ENCODE measurements at regions not wholly inside any gene's neighbourhood (a gene's known extent, or its start where the extent isn't known, plus 50 kb on each side); places are given as distances from the start of the nearest gene placed in this dataset.

- no peaks in the 10 kb centered on the region for H3K36me3 ChIP-seq (ENCODE audit: control insufficient read depth in 2 of 2, extremely low read depth in 1 of 2, insufficient read depth in 2 of 2, low read length in 2 of 2)
- no peak for TF ChIP-seq EZH2 (IDR thresholded peaks at IDR 0.05; ENCODE audit: low read length)
- no peak for TF ChIP-seq CTCF (optimal IDR thresholded peaks at IDR 0.05 in 1 of 3, IDR thresholded peaks at IDR 0.05 in 1 of 3, conservative IDR thresholded peaks at IDR 0.05 in 1 of 3; ENCODE audit: extremely low read depth in 1 of 3, insufficient read depth in 2 of 3, low read length in 3 of 3)
- no peaks in the 10 kb centered on the region for H3K27me3 ChIP-seq (ENCODE audit: control insufficient read depth, extremely low read depth, insufficient read depth, low read length)
- H3K27ac ChIP-seq (ENCODE audit: control insufficient read depth, insufficient read depth, low read length), result no peak overlapping the region
- no peak overlapping the region for H2AFZ ChIP-seq (ENCODE audit: control insufficient read depth, low read length)
- no peaks in the 10 kb centered on the region for H4K20me1 ChIP-seq (ENCODE audit: control insufficient read depth, extremely low read depth, insufficient read depth, low read length)
- H3K9me3 ChIP-seq (ENCODE audit: control insufficient read depth, low read depth, low read length), result no peaks in the 10 kb centered on the region
- DNase-seq (ENCODE audit: low read depth, low spot score) (no peak), FAIRE-seq (no peak)
- dilution Hi-C loops (cut with MboI; ENCODE audit: extremely low pct_ligation_motif_present, low sequenced_read_pairs), result no loop called here
- H3K9ac ChIP-seq (ENCODE audit: control insufficient read depth, extremely low read depth, insufficient read depth, low read length), result no peak overlapping the region
- H3K4me2 ChIP-seq (ENCODE audit: control insufficient read depth, extremely low read depth, insufficient read depth, low read depth, low read length), result no peak overlapping the region
- no peak overlapping the region for H3K4me3 ChIP-seq (ENCODE audit: control insufficient read depth in 2 of 3, extremely low read depth in 1 of 3, insufficient read depth in 2 of 3, low read depth in 1 of 3, low read length in 3 of 3)
- H3K4me1 ChIP-seq (ENCODE audit: control insufficient read depth, extremely low read depth, insufficient read depth, low read length), result no peaks in the 10 kb centered on the region
- H3K9me1 ChIP-seq (ENCODE audit: control insufficient read depth, extremely low read depth, insufficient read depth, low read length), result no peaks in the 10 kb centered on the region
- H3K79me2 ChIP-seq (ENCODE audit: control insufficient read depth, insufficient read depth, low read length), result no peaks in the 10 kb centered on the region
These were observed 100.3 kb upstream of the CPNE8 start for GRCh38 chr12:39005671-39006070.

GRCh38 chr12:39003541-39004155 is 98.3 kb upstream of the CPNE8 start:
- Histone ChIP-seq H3K4me1 (ENCODE audit: control insufficient read depth, extremely low read depth, insufficient read depth, low read length) (no peaks in the 10 kb centered on the region), H3K9me3 (ENCODE audit: control insufficient read depth, low read depth, low read length) (no peaks in the 10 kb centered on the region), H3K4me2 (ENCODE audit: control insufficient read depth, extremely low read depth, insufficient read depth, low read depth, low read length) (no peak overlapping the region), H3K4me3 (ENCODE audit: control insufficient read depth in 2 of 3, extremely low read depth in 1 of 3, insufficient read depth in 2 of 3, low read depth in 1 of 3, low read length in 3 of 3) (no peak overlapping the region), H3K9ac (ENCODE audit: control insufficient read depth, extremely low read depth, insufficient read depth, low read length) (no peak overlapping the region), H3K36me3 (ENCODE audit: control insufficient read depth in 2 of 2, extremely low read depth in 1 of 2, insufficient read depth in 2 of 2, low read length in 2 of 2) (no peaks in the 10 kb centered on the region), H3K27me3 (ENCODE audit: control insufficient read depth, extremely low read depth, insufficient read depth, low read length) (no peaks in the 10 kb centered on the region), H3K27ac (ENCODE audit: control insufficient read depth, insufficient read depth, low read length) (no peak overlapping the region), H3K79me2 (ENCODE audit: control insufficient read depth, insufficient read depth, low read length) (no peaks in the 10 kb centered on the region), H2AFZ (ENCODE audit: control insufficient read depth, low read length) (no peak overlapping the region), H4K20me1 (ENCODE audit: control insufficient read depth, extremely low read depth, insufficient read depth, low read length) (no peaks in the 10 kb centered on the region), H3K9me1 (ENCODE audit: control insufficient read depth, extremely low read depth, insufficient read depth, low read length) (no peaks in the 10 kb centered on the region)
- FAIRE-seq (no peak), DNase-seq (ENCODE audit: low read depth, low spot score) (no peak)
- dilution Hi-C loops (cut with MboI; ENCODE audit: extremely low pct_ligation_motif_present, low sequenced_read_pairs), result no loop called here
- TF ChIP-seq CTCF (optimal IDR thresholded peaks at IDR 0.05 in 1 of 3, IDR thresholded peaks at IDR 0.05 in 1 of 3, conservative IDR thresholded peaks at IDR 0.05 in 1 of 3; ENCODE audit: extremely low read depth in 1 of 3, insufficient read depth in 2 of 3, low read length in 3 of 3) (no peak), EZH2 (IDR thresholded peaks at IDR 0.05; ENCODE audit: low read length) (no peak)

Data from keratinocyte (primary cell).